AG04450 (cell line): ENCODE measurements at regions not wholly inside any gene's neighbourhood (a gene's known extent, or its start where the extent isn't known, plus 50 kb on each side); places are given as distances from the start of the nearest gene placed in this dataset.

ENCODE experiments used
- CTCF ChIA-PET: fragments of 300-600, 350-600 bp; formaldehyde crosslinking; extraction: SDS; loops from one replicate; lab custom pipeline; 2022; ENCODE audit warnings: antibody characterized with exemption, inconsistent platforms; lab: Charles Lee
- POLR2A ChIA-PET: fragments of 350-600 bp; formaldehyde crosslinking; extraction: SDS; loops from one replicate; lab custom pipeline; 2021; ENCODE audit warnings: antibody characterized with exemption, inconsistent platforms; lab: Yijun Ruan, JAX
- DNase-seq: peaks from one replicate; pipeline ENCODE4 v3.0.0-alpha.2; 2011; ENCODE audit warnings: low read depth, low spot score
- H3K27ac ChIP-seq: one replicate; pipeline ENCODE4 v1.5.1; 2012; ENCODE audit warnings: low read depth, low read length, control low read depth
- H3K27me3 ChIP-seq: one replicate; pipeline ENCODE4 v1.6.0; 2012; ENCODE audit warnings: low read length; ENCODE audit not compliant: control insufficient read depth, insufficient read depth
- H3K4me3 ChIP-seq: 2 replicates; pipeline ENCODE4 v1.5.1; 2011; ENCODE audit warnings: mild to moderate bottlenecking, low read depth, low read length, control low read depth
- H3K9me3 ChIP-seq: 2 replicates; pipeline ENCODE4 v1.5.1; 2012; ENCODE audit warnings: low read length; ENCODE audit not compliant: control insufficient read depth, insufficient read depth
- TF ChIP-seq, protein P1 (sequence below): IDR thresholded peaks from 2 replicates; pipeline ENCODE4 v1.5.1; 2011; ENCODE audit warnings: low read depth, low read length, control low read depth, inconsistent platforms

DNA sequence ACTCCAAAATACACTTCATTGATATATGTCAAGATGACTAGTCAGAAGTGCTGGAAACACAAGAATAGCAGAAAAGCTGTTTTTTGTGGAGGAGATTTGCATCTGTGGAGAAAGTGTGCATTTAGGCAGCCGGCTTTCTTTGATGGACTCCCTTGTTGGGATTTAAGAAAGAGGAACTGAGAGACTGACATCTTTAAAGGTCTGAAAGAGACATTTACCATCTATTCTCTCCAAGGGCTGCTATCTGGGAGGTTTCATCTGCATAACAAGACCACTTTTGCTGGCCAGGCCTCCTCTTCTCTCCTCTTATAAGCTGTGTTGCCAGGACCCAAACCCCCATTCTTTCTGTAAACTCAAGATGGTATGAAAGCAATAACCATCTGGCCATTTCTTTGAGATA is 1065.0 kb downstream of the NLGN4X start:
- POLR2A ChIA-PET: no interaction called here
- Histone ChIP-seq H3K27me3 (no peaks in the 10 kb centered on the region), H3K27ac (no peak overlapping the region), H3K9me3 (no peaks in the 10 kb centered on the region; the same call in 1 of the 2 replicates), H3K4me3 (no peak overlapping the region)
- no peak for DNase-seq
- CTCF ChIA-PET: no interaction called here
- TF ChIP-seq, protein P1, sequence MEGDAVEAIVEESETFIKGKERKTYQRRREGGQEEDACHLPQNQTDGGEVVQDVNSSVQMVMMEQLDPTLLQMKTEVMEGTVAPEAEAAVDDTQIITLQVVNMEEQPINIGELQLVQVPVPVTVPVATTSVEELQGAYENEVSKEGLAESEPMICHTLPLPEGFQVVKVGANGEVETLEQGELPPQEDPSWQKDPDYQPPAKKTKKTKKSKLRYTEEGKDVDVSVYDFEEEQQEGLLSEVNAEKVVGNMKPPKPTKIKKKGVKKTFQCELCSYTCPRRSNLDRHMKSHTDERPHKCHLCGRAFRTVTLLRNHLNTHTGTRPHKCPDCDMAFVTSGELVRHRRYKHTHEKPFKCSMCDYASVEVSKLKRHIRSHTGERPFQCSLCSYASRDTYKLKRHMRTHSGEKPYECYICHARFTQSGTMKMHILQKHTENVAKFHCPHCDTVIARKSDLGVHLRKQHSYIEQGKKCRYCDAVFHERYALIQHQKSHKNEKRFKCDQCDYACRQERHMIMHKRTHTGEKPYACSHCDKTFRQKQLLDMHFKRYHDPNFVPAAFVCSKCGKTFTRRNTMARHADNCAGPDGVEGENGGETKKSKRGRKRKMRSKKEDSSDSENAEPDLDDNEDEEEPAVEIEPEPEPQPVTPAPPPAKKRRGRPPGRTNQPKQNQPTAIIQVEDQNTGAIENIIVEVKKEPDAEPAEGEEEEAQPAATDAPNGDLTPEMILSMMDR: no peak

DNA sequence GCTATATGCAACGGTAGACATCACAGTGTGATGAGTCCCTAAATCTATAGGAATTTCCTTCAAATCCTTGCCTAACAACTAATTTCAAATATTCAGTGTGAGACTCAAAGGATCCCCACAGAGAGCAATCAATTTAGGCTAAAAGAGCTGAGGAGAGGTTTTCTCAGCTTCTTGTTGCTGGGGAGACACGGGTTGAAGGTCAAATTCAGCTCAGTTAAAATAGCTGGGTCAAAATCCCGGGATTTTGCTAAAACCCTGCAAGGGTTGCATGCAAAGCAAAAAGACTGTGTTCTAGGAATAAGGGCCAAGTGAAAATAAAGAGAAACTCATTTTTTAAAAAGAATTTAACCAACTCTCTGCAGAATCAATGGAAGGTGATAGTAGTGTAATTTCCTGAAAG is 1073.4 kb downstream of the NLGN4X start:
- no peak for DNase-seq
- no peaks in the 10 kb centered on the region for H3K27me3 ChIP-seq
- TF ChIP-seq, protein P1: no peak
- no peaks in the 10 kb centered on the region; the same call in 1 of the 2 replicates for H3K9me3 ChIP-seq
- H3K4me3 ChIP-seq: no peak overlapping the region
- POLR2A ChIA-PET: no interaction called here
- H3K27ac ChIP-seq: no peak overlapping the region
- CTCF ChIA-PET: no interaction called here

DNA sequence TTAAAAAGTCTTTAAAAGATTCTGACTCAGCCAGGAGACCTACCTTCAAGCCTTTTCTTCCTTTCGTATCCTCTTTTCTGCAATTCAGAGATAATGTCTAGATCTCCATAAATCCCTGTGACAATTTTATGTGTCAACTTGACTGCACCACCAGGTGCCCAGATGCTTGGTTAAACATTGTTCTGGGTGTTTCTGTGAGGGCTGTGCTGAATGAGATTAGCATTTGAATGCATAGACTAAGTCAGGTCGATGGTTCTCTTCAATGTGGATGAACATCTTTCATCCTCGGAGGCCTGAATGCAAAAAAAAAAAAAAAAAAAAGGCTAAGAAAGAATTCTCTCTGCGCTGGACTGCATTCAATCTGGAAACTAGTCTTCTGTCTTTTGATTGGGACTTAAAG is 1082.7 kb downstream of the NLGN4X start:
- TF ChIP-seq, protein P1: no peak
- Histone ChIP-seq H3K4me3 (no peak overlapping the region), H3K27me3 (no peaks in the 10 kb centered on the region), H3K27ac (no peak overlapping the region), H3K9me3 (peaks cover 3% of the 10 kb centered on the region; the same call in 1 of the 2 replicates)
- CTCF ChIA-PET: no interaction called here
- POLR2A ChIA-PET: no interaction called here
- DNase-seq: no peak

DNA sequence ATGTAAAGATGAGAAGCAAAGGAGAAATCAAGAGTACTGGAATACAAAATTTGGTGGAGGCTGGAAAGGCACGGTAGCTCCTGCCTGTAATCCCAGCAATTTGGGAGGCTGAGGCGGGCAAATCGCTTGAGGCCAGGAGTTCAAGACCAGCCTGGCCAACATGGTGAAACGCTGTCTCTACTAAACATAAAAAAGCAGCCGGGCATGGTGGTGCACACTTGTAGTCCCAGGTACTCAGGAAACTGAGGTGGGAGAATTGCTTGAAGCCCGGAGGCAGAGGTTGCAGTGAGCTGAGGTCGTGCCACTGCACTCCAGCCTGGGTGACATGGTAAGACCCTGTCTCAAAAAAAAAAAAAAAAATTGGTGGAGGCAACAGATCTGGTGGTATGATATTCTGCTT is 1086.0 kb downstream of the NLGN4X start:
- CTCF ChIA-PET: no interaction called here

GRCh38 chrX:5122181-5122678 is 1106.4 kb downstream of the NLGN4X start:
- TF ChIP-seq, protein P1: no peak
- ChIA-PET CTCF (no interaction called here), POLR2A (no interaction called here)
- H3K4me3 ChIP-seq: no peak overlapping the region
- no peak for DNase-seq
- no peaks in the 10 kb centered on the region for H3K9me3 ChIP-seq
- no peak overlapping the region for H3K27ac ChIP-seq
- H3K27me3 ChIP-seq: no peaks in the 10 kb centered on the region

More for the DNA sequence above, 1086.0 kb downstream of the NLGN4X start:
- Histone ChIP-seq H3K9me3 (peaks cover 3% of the 10 kb centered on the region; the same call in 1 of the 2 replicates), H3K27me3 (no peaks in the 10 kb centered on the region), H3K4me3 (no peak overlapping the region), H3K27ac (no peak overlapping the region)
- TF ChIP-seq, protein P1: no peak
- no peak for DNase-seq
- POLR2A ChIA-PET: no interaction called here
